B cell (primary cell): ENCODE measurements at regions not wholly inside any gene's neighbourhood (a gene's known extent, or its start where the extent isn't known, plus 50 kb on each side); places are given as distances from the start of the nearest gene placed in this dataset.

ENCODE experiments used
- CTCF ChIP-seq: fragments of 200-600 bp; IDR thresholded peaks from one replicate; pipeline ENCODE4 v1.8.0; 2022; ENCODE audit warnings: antibody characterized with exemption, mild to moderate bottlenecking
- EZH2 ChIP-seq: IDR thresholded peaks from 2 replicates; pipeline ENCODE4 v1.6.1; 2012; ENCODE audit warnings: borderline replicate concordance, low read depth, mild to moderate bottlenecking, moderate library complexity, low read length; ENCODE audit not compliant: insufficient read depth, poor library complexity, severe bottlenecking

- TF ChIP-seq CTCF (no peak), EZH2 (no peak)
Observed at GRCh38 chr13:74479124-74479523, 344.9 kb upstream of the KLF12 start.
